ENCODE measurements at regions not wholly inside any gene's neighbourhood (a gene's known extent, or its start where the extent isn't known, plus 50 kb on each side); places are given as distances from the start of the nearest gene placed in this dataset.

GRCh38 chr4:186857793-186858192 lies 134.1 kb upstream of the FAT1 start:
- no peak overlapping the region for H3K27ac ChIP-seq (ENCODE audit: low read depth in 1 of 2, low read length in 2 of 2)
- POLR2A ChIA-PET, result no interaction called here
- CTCF ChIA-PET, result no interaction called here
- H3K36me3 Mint-ChIP-seq (ENCODE audit: low read depth), result no peaks in the 10 kb centered on the region
- peaks cover 3% of the 10 kb centered on the region for H3K9me3 Mint-ChIP-seq
- H3K4me3 ChIP-seq (ENCODE audit: low read length), result no peak overlapping the region
- no peak overlapping the region for H3K4me3 Mint-ChIP-seq
- H3K9me3 ChIP-seq (ENCODE audit: control insufficient read depth in 1 of 2, insufficient read depth in 1 of 2, low read length in 2 of 2), result no peaks in the 10 kb centered on the region
- no peaks in the 10 kb centered on the region for H3K4me1 Mint-ChIP-seq (ENCODE audit: low read depth)
- no peak overlapping the region for H3K27ac Mint-ChIP-seq
- intact Hi-C loops (cut with DNase I, micrococcal nuclease), result no loop called here
- DNase-seq (no peak), ATAC-seq (ENCODE audit: poor library complexity) (no peak)
- H3K4me1 ChIP-seq (ENCODE audit: insufficient read depth, low read length), result no peaks in the 10 kb centered on the region
- no peaks in the 10 kb centered on the region for H3K36me3 ChIP-seq (ENCODE audit: insufficient read depth, low read length)
- no peak for TF ChIP-seq CTCF (IDR thresholded peaks at IDR 0.05)
- no peaks in the 10 kb centered on the region for H3K27me3 Mint-ChIP-seq
- H3K27me3 ChIP-seq (ENCODE audit: control insufficient read depth in 1 of 2, insufficient read depth in 2 of 2, low read length in 2 of 2), result no peaks in the 10 kb centered on the region

GRCh38 chr4:186858355-186858754 lies 134.7 kb upstream of the FAT1 start:
- H3K4me1 ChIP-seq (ENCODE audit: insufficient read depth, low read length), result no peaks in the 10 kb centered on the region
- no peak for TF ChIP-seq CTCF (IDR thresholded peaks at IDR 0.05)
- H3K27ac ChIP-seq (ENCODE audit: low read depth in 1 of 2, low read length in 2 of 2), result no peak overlapping the region
- no peak overlapping the region for H3K4me3 Mint-ChIP-seq
- ATAC-seq (ENCODE audit: poor library complexity) (no peak), DNase-seq (no peak)
- POLR2A ChIA-PET, result no interaction called here
- H3K27ac Mint-ChIP-seq, result no peak overlapping the region
- H3K36me3 Mint-ChIP-seq (ENCODE audit: low read depth), result no peaks in the 10 kb centered on the region
- H3K27me3 Mint-ChIP-seq, result no peaks in the 10 kb centered on the region
- H3K27me3 ChIP-seq (ENCODE audit: control insufficient read depth in 1 of 2, insufficient read depth in 2 of 2, low read length in 2 of 2), result no peaks in the 10 kb centered on the region
- no peaks in the 10 kb centered on the region for H3K36me3 ChIP-seq (ENCODE audit: insufficient read depth, low read length)
- H3K9me3 Mint-ChIP-seq, result peaks cover 3% of the 10 kb centered on the region
- no peak overlapping the region for H3K4me3 ChIP-seq (ENCODE audit: low read length)
- CTCF ChIA-PET, result no interaction called here
- no peaks in the 10 kb centered on the region for H3K4me1 Mint-ChIP-seq (ENCODE audit: low read depth)
- intact Hi-C loops (cut with DNase I, micrococcal nuclease), result no loop called here
- no peaks in the 10 kb centered on the region for H3K9me3 ChIP-seq (ENCODE audit: control insufficient read depth in 1 of 2, insufficient read depth in 1 of 2, low read length in 2 of 2)

GRCh38 chr4:186859420-186859819 lies 135.8 kb upstream of the FAT1 start:
- no peaks in the 10 kb centered on the region for H3K4me1 ChIP-seq (ENCODE audit: insufficient read depth, low read length)
- H3K36me3 Mint-ChIP-seq (ENCODE audit: low read depth), result no peaks in the 10 kb centered on the region
- no peak overlapping the region for H3K27ac Mint-ChIP-seq
- intact Hi-C loops (cut with DNase I, micrococcal nuclease), result no loop called here
- no peaks in the 10 kb centered on the region for H3K36me3 ChIP-seq (ENCODE audit: insufficient read depth, low read length)
- TF ChIP-seq CTCF (IDR thresholded peaks at IDR 0.05), result no peak
- no peak overlapping the region for H3K4me3 ChIP-seq (ENCODE audit: low read length)
- POLR2A ChIA-PET, result no interaction called here
- no peaks in the 10 kb centered on the region for H3K27me3 ChIP-seq (ENCODE audit: control insufficient read depth in 1 of 2, insufficient read depth in 2 of 2, low read length in 2 of 2)
- no peak overlapping the region for H3K4me3 Mint-ChIP-seq
- DNase-seq (no peak), ATAC-seq (ENCODE audit: poor library complexity) (no peak)
- H3K27ac ChIP-seq (ENCODE audit: low read depth in 1 of 2, low read length in 2 of 2), result no peak overlapping the region
- H3K9me3 ChIP-seq (ENCODE audit: control insufficient read depth in 1 of 2, insufficient read depth in 1 of 2, low read length in 2 of 2), result no peaks in the 10 kb centered on the region
- no peaks in the 10 kb centered on the region for H3K4me1 Mint-ChIP-seq (ENCODE audit: low read depth)
- CTCF ChIA-PET, result no interaction called here
- H3K9me3 Mint-ChIP-seq, result peaks cover 3% of the 10 kb centered on the region
- no peaks in the 10 kb centered on the region for H3K27me3 Mint-ChIP-seq
